IPS-18c (cell line): ENCODE measurements at regions not wholly inside any gene's neighbourhood (a gene's known extent, or its start where the extent isn't known, plus 50 kb on each side); places are given as distances from the start of the nearest gene placed in this dataset.

Source experiments
- H3K4me3 ChIP-seq: 2 replicates; pipeline ENCODE4 v1.7.0; 2013; ENCODE audit warnings: low read depth, mild to moderate bottlenecking, low read length, moderate library complexity; ENCODE audit not compliant: insufficient read depth
- H3K9me3 ChIP-seq: one replicate; pipeline ENCODE4 v1.6.1; 2013; ENCODE audit warnings: mild to moderate bottlenecking, low read length, moderate library complexity; ENCODE audit not compliant: control insufficient read depth, insufficient read depth

DNA sequence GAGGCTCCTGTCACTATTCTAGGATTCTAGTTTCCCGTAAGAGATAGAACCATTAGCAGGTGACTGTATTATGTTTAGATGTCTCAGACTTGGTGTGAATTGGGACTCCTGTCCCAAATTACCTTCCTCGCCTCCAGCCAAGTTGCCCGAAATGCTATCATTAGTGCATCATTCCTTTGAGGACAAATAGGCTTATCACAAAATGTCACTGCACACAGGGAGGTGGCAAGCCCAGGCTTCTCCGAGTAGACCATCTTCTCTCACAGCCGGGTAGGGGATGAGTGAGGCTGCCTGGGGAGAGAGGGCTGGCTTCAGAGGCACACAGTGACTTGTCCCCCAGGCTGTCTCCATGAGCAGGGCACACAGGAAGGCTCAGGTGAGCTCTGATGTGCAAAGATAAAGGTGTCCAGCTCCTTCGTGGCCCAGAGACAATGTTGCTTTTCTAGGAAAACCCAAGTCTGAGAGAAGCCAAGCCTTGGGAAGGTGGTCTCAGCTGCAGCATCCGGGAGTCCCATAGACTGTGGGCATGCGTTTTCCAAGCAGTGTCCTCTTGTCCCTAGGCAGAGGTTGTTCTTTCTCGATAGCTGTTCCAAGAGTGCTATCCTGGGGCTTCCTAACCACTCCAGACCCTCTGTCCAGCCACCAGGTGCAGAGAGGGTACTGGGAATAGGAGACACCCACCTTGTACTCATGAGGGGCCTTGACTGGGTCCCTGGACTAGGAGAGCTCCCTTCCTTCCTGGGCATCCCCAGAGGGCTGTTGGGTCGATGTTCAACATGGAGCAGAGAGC, 163.1 kb upstream of the TSHZ3 start:
- Histone ChIP-seq H3K4me3 (no peak overlapping the region), H3K9me3 (no peaks in the 10 kb centered on the region)

DNA sequence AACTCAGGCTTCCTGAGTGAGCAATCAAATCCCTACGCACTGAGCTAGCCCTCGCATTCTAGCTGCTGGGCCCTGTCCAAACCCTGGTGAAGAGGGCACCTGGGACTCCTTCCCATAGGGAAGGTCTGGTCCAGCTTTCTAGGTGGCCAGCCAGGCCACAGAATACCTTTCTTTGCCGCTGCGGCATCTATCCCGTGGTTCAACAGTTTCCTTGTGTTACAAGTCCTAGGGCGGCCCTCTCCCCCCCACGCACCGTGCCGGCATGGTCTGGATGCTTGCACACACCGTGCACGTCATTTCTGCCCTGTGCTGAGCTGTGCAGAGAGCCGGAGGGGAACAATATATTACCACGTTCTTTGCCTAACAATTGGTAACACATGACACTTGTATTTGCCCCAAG, 164.6 kb upstream of the TSHZ3 start:
- no peak overlapping the region for H3K4me3 ChIP-seq

DNA sequence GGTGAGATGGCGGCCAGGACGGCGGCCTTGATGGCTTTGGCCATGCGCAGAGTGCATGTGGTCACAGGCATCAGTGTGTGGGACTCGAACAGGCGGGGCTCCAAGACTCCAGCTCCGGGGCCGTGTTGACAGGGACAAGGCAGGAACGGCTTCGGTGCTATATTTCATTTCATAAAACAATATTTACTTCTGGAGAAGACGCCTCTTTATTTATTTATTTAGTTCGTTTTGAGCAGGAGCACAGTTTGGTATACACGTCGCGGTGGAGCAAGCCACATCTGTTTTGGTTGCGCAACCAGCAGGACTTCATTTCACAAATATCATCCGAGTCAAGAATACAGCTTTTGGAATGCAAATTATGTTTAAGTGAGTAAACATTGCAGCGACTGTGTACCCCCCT, 166.7 kb upstream of the TSHZ3 start:
- no peak overlapping the region for H3K4me3 ChIP-seq
- no peaks in the 10 kb centered on the region for H3K9me3 ChIP-seq

More for the DNA sequence above, 164.6 kb upstream of the TSHZ3 start:
- H3K9me3 ChIP-seq: no peaks in the 10 kb centered on the region

DNA sequence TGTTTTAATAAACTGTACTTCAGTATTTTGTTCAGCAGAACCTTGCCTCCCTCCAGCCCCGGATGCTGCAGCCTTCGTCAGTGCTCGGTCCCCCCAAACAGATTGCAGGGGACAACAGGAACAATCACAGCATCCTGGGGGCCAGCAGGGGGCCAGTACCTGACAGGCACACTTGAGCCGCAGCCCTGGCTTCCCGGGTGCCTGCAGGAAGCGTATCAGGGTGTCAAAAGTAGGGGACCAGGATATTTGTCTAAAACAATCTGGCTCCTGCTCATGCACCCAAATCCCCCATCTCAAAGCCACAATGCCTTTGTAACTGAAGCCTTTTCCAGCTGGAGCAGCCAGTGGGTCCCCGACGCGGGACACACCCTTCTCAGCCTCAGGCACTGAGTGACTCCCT, 167.5 kb upstream of the TSHZ3 start:
- no peaks in the 10 kb centered on the region for H3K9me3 ChIP-seq
- no peak overlapping the region for H3K4me3 ChIP-seq

DNA sequence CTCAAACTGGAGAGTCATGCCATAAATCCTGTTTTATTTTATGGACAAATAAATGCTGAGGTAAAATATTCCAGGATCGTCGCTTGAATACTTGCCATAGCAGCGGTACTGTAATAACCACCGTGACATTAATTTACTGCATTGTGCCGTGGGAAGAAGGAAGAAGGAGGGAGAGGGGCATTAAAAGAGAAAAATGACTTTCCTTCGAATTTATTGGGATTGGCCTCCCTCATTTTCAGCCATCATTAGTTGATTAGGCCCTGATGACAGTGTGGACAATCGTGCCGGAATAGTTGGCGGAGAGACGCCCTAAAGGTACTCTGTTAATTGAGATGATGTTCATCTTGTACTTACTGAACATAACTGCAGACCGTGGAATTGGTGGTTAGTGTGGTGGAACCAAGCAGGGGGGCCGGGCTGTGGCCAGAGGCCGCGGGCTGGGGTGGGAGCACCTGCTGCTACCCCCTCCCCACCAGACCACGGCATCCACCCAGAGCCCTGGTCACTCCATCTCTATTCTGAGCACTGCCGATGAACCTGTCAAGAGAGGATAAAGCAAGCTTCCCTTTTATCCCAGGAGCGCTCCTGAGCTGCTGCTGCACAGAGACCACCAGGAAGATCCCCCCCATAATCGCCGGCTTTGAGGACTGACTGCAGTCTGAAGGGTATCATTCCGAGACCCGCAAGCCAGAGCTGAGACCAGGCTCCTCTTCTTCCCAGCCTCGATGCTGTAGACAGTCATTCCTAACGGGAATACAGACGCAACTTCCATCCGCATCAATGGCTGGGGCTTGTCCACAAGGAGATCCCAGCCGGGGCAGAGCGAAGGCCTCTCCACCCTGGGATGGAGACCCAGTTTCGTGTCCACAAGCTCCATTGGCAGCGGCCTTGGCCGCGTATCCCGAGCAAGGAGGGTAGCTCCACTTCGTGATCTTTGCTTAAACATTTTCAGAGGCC, 168.3 kb upstream of the TSHZ3 start:
- H3K4me3 ChIP-seq: no peak overlapping the region
- no peaks in the 10 kb centered on the region for H3K9me3 ChIP-seq

DNA sequence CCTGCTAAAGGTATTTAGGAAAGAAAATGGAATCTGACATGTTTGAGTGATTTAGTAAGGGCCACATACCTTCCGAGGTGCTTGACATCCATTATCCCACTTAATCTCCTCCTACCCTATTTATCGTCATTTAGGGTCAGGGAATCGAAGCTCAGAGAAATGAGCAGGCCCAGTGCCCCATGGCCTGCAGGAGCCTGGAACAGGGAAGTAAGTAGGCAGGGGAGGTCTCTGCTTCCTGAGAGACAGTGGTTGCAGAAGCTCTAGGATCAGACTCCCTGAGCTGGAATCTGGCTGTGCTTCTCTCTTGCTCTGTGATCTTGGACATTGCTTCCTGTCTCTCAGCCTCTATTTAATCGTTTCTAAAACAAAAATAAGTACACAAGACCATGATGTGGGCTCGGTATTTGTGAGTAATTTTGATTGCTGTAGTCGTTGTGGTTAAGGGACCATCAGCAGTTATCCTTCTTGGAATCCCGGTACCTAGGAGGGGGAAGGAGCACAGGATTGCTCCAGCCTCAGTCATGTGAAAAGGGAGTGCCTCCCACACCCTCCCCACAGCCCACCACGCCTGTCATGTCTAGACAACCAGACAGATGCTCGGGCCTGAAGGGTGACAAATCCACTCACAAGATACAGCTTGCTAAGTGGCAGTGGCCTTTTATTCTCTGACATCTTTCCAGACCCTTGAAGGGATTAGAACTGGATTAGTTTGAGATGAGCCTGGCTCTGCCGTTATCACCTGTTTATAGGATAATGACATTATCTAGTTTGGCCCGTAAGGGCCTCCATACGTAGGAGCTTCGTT, 169.2 kb upstream of the TSHZ3 start:
- H3K4me3 ChIP-seq: no peak overlapping the region

DNA sequence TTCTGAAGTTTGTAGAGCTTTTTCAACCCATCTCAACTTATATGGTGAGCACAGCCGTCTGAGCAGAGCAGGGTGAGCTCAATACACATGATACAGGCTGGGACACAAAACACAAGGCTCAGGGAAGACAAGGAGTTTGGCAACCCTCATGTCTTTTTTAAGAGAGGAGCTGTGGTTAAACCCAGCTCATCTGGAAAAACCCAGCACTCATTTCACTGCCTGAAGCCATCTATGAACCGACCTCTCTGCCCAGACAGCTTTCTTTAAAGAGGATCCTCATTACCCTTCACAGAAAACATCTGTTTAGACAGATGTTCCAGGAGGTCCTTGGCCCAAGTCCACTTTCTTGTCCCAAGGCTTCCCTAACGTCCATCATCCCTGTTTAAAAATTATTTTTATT, 170.0 kb upstream of the TSHZ3 start:
- Histone ChIP-seq H3K4me3 (no peak overlapping the region), H3K9me3 (no peaks in the 10 kb centered on the region)

More for the DNA sequence above, 169.2 kb upstream of the TSHZ3 start:
- H3K9me3 ChIP-seq: no peaks in the 10 kb centered on the region

DNA sequence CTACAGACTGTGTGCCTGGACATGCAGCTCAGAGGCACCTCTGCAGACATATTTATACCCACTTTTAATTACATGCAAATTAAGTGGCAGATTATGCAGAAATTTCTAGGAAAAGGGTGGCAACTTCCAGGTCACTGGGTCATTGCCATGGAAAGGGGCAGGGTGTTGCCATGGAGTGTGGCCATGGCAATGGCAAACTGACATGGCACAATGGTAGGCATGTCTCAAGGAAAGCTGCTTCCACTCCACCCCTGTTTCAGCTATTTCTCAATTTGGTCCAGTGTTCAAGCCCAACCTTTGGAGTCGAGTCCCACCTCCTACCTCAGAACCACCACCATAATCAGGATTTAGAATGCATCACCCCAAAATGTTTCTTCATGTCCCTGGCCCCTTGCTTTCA, 170.7 kb upstream of the TSHZ3 start:
- H3K9me3 ChIP-seq: no peaks in the 10 kb centered on the region
- H3K4me3 ChIP-seq: no peak overlapping the region

DNA sequence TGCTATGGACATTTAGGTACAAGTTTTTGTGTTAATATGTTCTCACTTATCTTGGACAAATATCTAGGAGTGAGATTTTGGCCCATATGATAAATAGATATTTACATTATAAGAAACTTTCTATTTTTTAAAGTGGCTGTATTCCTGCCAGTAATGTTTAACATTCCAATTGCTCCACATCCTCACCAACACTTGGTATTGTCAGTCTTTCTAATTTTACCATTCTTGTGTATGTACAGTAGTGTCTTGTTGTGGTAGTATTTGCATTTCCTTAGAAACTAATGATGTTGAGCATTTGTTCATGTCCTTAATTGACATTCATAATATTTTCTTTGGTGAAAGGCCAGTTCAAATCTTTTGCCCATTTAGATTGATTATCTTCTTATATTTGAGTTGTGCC, 171.4 kb upstream of the TSHZ3 start:
- Histone ChIP-seq H3K9me3 (no peaks in the 10 kb centered on the region), H3K4me3 (no peak overlapping the region)

DNA sequence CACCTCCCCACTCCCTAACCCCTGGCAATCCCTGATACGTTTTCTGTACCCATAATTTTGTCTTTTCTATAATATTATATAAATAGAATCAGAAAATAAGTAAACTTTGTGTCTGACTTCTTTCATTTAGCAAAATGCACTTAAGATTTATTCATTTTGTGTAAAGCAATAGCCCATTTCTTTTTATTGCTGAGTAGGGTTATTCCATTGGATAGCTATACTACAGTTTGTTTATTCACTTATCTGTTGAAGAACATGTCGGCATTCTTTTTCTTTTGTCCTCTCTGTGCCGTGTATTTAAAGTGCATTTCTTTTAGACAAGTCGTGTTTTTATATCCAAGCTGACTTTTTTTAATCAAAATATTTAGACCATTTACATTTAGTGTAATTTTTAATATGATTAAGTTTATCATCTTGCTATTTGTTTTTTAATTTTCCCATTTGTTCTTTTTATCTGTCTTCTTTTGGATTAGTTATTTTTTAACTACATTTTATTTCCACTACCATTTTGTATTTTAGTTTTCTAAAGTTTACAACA, 176.4 kb upstream of the TSHZ3 start:
- H3K9me3 ChIP-seq: no peaks in the 10 kb centered on the region
- H3K4me3 ChIP-seq: no peak overlapping the region

DNA sequence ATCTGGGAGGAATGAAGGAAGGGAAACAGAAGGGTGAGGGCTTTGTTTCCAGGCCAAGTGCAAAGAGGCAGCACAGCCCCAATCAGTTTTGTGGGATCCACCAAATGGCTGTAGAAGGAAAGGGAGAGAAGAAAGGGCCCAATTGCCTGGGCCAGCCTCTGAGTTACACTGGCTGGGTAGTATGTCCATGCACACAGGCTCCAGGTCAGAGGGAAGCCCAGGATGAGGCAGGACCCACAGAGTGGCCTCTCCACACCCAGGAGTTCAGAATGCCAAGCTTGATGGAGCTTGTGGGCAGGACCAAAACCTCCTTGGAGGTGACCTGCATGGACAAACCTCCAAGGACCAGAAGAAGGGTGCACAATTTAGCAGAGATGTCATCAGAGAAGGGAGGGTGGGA, 178.2 kb upstream of the TSHZ3 start:
- no peaks in the 10 kb centered on the region for H3K9me3 ChIP-seq
- H3K4me3 ChIP-seq: no peak overlapping the region

DNA sequence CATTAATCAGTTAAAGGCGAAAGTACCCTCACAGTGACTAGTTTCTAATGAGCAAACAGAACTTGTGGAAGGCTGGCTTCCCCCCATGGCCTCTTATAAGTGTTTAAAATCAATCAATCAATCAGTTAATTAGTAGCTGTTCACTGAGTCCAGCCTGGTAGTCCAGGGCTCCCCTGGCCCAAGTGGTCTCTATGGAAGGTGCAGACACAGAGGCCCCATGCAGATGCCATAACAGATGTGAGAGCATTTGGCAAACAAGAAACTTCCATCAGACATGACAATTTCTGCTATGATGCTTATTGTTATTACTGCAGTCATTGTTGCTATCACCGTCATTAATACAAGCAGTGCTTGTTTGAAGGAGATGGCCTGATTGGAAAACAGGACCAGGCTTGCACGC, 179.0 kb upstream of the TSHZ3 start:
- H3K9me3 ChIP-seq: no peaks in the 10 kb centered on the region
- no peak overlapping the region for H3K4me3 ChIP-seq

DNA sequence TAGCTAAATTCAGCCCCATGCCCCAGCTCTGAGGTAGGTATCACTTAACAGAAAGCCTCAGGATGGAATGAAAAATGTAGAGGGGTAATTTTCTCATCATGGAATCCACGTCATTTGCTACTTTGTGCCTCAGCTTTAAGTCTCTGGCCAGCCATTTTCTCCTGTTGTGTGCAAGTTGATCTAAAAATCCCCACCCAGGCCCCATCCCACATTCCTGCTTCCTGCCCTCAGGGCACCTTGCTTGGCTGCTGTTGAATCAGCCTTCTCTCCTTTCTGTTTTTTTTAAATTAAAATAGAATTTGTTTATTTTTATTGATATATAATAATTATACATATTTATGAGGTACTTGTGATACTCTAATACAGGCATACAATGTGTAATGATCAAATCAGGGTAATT, 179.9 kb upstream of the TSHZ3 start:
- Histone ChIP-seq H3K9me3 (no peaks in the 10 kb centered on the region), H3K4me3 (no peak overlapping the region)

DNA sequence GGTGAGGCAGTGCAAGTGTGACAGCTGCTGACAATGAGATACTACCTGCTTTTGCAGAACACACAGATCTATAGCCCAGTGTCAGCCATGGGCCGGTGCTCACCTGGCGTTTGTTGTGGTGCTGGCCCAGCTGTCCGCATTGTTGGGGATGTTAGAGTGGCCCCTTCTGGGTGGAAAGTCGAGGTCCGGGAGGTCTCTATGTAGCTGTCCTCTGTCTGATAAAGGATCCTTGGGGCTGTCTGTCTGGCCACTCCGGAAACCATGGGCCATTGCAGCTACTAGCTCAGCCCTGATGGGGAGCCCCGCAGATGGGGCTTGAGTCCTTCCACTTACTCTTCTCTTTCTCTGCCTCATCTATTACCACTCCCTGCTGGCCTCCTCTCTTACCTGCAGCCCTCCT, 181.5 kb upstream of the TSHZ3 start:
- no peaks in the 10 kb centered on the region for H3K9me3 ChIP-seq
- no peak overlapping the region for H3K4me3 ChIP-seq

DNA sequence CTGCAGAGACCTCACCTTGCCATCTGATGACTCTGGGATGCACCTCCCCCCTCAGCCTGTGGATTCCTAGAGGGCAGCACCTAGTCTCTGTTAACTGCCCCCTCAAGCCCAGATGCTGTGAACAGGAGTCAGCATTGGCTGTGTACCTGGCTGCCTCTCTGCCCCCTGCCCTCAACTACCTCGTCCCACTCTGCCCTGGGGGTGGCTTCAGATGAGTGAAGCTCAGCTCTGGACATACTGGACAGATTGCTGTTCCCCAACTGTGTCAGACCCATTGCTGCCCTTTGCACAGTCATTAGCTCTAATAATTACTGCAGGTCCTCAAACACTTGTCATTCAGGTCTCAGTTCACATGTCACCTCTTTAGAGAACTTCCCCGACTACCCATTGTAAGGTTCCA, 182.1 kb upstream of the TSHZ3 start:
- Histone ChIP-seq H3K9me3 (no peaks in the 10 kb centered on the region), H3K4me3 (no peak overlapping the region)

DNA sequence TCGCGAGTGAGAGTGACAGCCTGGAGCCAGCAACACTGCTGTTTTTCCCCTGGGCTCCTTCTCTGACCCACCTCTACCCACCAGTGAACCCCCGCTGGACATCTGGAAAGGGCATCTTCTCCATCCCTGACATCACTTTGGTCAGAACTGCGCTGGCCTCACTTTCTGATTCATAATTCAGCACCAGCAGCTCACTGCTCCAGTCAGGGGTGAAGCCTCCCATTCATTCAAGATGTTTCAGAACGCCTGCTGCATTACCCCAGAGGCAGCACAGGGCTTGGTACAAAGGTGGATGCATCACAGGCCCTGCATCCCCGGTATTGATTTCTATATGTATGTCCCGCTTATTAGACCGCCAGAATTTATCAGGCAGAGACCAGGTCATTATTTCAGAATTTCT, 182.8 kb upstream of the TSHZ3 start:
- H3K4me3 ChIP-seq: no peak overlapping the region
- H3K9me3 ChIP-seq: no peaks in the 10 kb centered on the region

DNA sequence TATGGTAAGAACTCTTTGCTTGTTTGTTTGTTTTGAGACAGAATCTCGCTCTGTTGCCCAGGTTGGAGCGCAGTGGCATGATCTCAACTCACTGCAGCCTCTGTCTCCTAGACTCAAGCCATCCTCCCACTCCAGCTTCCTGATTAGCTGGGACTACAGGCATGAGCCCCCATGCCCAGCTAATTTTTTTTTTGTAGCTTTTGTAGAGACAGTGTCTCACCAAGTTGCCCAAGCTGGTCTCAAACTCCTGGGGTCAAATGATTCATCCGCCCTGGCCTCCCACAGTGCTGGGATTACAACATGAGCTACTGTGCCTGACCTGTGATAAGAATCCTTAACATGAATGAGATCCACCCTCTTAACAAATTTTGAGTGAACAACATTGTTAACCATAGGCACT, 183.9 kb upstream of the TSHZ3 start:
- Histone ChIP-seq H3K4me3 (no peak overlapping the region), H3K9me3 (peaks cover under 1% of the 10 kb centered on the region)
